ENCODE measurements at regions not wholly inside any gene's neighbourhood (a gene's known extent, or its start where the extent isn't known, plus 50 kb on each side); places are given as distances from the start of the nearest gene placed in this dataset.

- TF ChIP-seq POLR2A (IDR thresholded peaks at IDR 0.05): no peak
- intact Hi-C loops (cut with DNase I; ENCODE audit: low total_unique reads): no loop called here
- 80 to 85% methylated on average over 3 of the region's 3 CpGs for WGBS, 2 donors
- no peak for DNase-seq (ENCODE audit: low spot score in 2 of 2)
- no peak overlapping the region for H3K4me3 ChIP-seq (ENCODE audit: low read depth, poor library complexity, severe bottlenecking)
Observed at GRCh38 chr18:22634464-22634863, 216.7 kb upstream of the CTAGE1 start.

- H3K4me3 ChIP-seq (ENCODE audit: low read depth, poor library complexity, severe bottlenecking): no peak overlapping the region
- intact Hi-C loops (cut with DNase I; ENCODE audit: low total_unique reads): no loop called here
- no peak for DNase-seq (ENCODE audit: low spot score in 2 of 2)
- TF ChIP-seq POLR2A (IDR thresholded peaks at IDR 0.05) (no peak), CTCF (IDR thresholded peaks at IDR 0.05) (no peak)
- 81 to 92% methylated on average over 1 of the region's 1 CpG for WGBS, 2 donors
Observed at GRCh38 chr18:22637787-22638186, 220.1 kb upstream of the CTAGE1 start.

- H3K4me3 ChIP-seq (ENCODE audit: low read depth, poor library complexity, severe bottlenecking): no peak overlapping the region
- DNase-seq (ENCODE audit: low spot score in 2 of 2): no peak
- intact Hi-C loops (cut with DNase I; ENCODE audit: low total_unique reads): no loop called here
- WGBS, 2 donors: 19 to 21% methylated on average over 2 of the region's 2 CpGs
- TF ChIP-seq CTCF (IDR thresholded peaks at IDR 0.05): no peak
- no peak for TF ChIP-seq POLR2A (IDR thresholded peaks at IDR 0.05)
Observed at GRCh38 chr18:22639026-22639463, 221.3 kb upstream of the CTAGE1 start.

GRCh38 chr18:22639561-22639960 is 221.8 kb upstream of the CTAGE1 start:
- TF ChIP-seq CTCF (IDR thresholded peaks at IDR 0.05): no peak
- no peak for TF ChIP-seq POLR2A (IDR thresholded peaks at IDR 0.05)
- intact Hi-C loops (cut with DNase I; ENCODE audit: low total_unique reads): no loop called here
- DNase-seq (ENCODE audit: low spot score in 2 of 2): no peak
- WGBS, 2 donors: 82 to 85% methylated on average over 10 of the region's 10 CpGs
- no peak overlapping the region for H3K4me3 ChIP-seq (ENCODE audit: low read depth, poor library complexity, severe bottlenecking)

- intact Hi-C loops (cut with DNase I; ENCODE audit: low total_unique reads): no loop called here
- WGBS, 2 donors: 62 to 80% methylated on average over 4 of the region's 4 CpGs
- H3K4me3 ChIP-seq (ENCODE audit: low read depth, poor library complexity, severe bottlenecking): no peak overlapping the region
- DNase-seq (ENCODE audit: low spot score in 2 of 2): no peak
- no peak for TF ChIP-seq POLR2A (IDR thresholded peaks at IDR 0.05)
- no peak for TF ChIP-seq CTCF (IDR thresholded peaks at IDR 0.05)
Observed at GRCh38 chr18:22640281-22640842, 222.6 kb upstream of the CTAGE1 start.

- H3K4me3 ChIP-seq (ENCODE audit: low read depth, poor library complexity, severe bottlenecking): no peak overlapping the region
- 46 to 61% methylated on average over 4 of the region's 4 CpGs for WGBS, 2 donors
- no peak for DNase-seq (ENCODE audit: low spot score in 2 of 2)
- TF ChIP-seq CTCF (IDR thresholded peaks at IDR 0.05) (no peak), POLR2A (IDR thresholded peaks at IDR 0.05) (no peak)
- intact Hi-C loops (cut with DNase I; ENCODE audit: low total_unique reads): no loop called here
Observed at GRCh38 chr18:22641958-22642357, 224.2 kb upstream of the CTAGE1 start.

Measured in lower leg skin (tissue), 4 donors.